ENCODE measurements at regions not wholly inside any gene's neighbourhood (a gene's known extent, or its start where the extent isn't known, plus 50 kb on each side); places are given as distances from the start of the nearest gene placed in this dataset.

- no TSS peak for BruUV-seq (replicated peaks)
- Histone ChIP-seq H3K9ac (ENCODE audit: control insufficient read depth, insufficient read depth, low read length) (no peak overlapping the region), H3K4me1 (ENCODE audit: control insufficient read depth, insufficient read depth, low read length) (no peaks in the 10 kb centered on the region), H3K27me3 (replicated peaks in 1 of 2; ENCODE audit: control insufficient read depth in 2 of 2, insufficient read depth in 2 of 2, low read length in 1 of 2) (no peaks in the 10 kb centered on the region), H3K4me2 (ENCODE audit: control insufficient read depth, insufficient read depth) (no peak overlapping the region), H4K20me1 (ENCODE audit: control insufficient read depth, insufficient read depth) (no peaks in the 10 kb centered on the region), H3K36me3 (ENCODE audit: control insufficient read depth in 2 of 2, insufficient read depth in 2 of 2, low read length in 1 of 2) (no peaks in the 10 kb centered on the region), H3K9me3 (replicated peaks; ENCODE audit: control insufficient read depth, insufficient read depth, low read length) (no peaks in the 10 kb centered on the region; the same call in 1 of the 3 replicates), H3K79me2 (ENCODE audit: control insufficient read depth, insufficient read depth, low read length) (no peaks in the 10 kb centered on the region), H2AFZ (ENCODE audit: control insufficient read depth, low read depth, low read length) (no peak overlapping the region), H3K27ac (ENCODE audit: control insufficient read depth, insufficient read depth) (no peak overlapping the region), H3K4me3 (no peak overlapping the region)
- DNase-seq (ENCODE audit: low read depth, low spot score) (no peak), FAIRE-seq (no peak), ATAC-seq (no peak)
- TF ChIP-seq POU2F2 (IDR thresholded peaks at IDR 0.05; ENCODE audit: borderline replicate concordance, low read depth, low read length) (no peak), REST (IDR thresholded peaks at IDR 0.05; ENCODE audit: low read depth, low read length) (no peak), SIX5 (IDR thresholded peaks at IDR 0.05; ENCODE audit: low read depth, low read length, severe bottlenecking) (no peak), CTCF (IDR thresholded peaks at IDR 0.05 in 2 of 3, conservative IDR thresholded peaks at IDR 0.05 in 1 of 3; ENCODE audit: control insufficient read depth in 2 of 3, extremely low read depth in 1 of 3, insufficient read depth in 1 of 3, low read depth in 3 of 3, low read length in 3 of 3) (no peak), ZSCAN29 (IDR thresholded peaks at IDR 0.05) (no peak), ESRRA (IDR thresholded peaks at IDR 0.05; ENCODE audit: low read length) (no peak), PBX3 (IDR thresholded peaks at IDR 0.05; ENCODE audit: insufficient replicate concordance, low read depth, low read length) (no peak), PAX8 (IDR thresholded peaks at IDR 0.05) (no peak), IRF4 (IDR thresholded peaks at IDR 0.05; ENCODE audit: low read depth, low read length) (no peak), SRF (IDR thresholded peaks at IDR 0.05; ENCODE audit: low read depth in 2 of 2, low read length in 2 of 2) (no peak), STAT1 (conservative IDR thresholded peaks at IDR 0.05) (no peak)
- ChIA-PET POLR2A (interaction anchor here (1.3 kb wide), 1 partner anchor 17 kb away, joined by 3 read pairs; no protein-coding TSS in a partner anchor), SMC1A (ENCODE audit: uncharacterized antibody, unreplicated experiment) (interaction anchor here (0.7 to 1.6 kb wide), 8 partner anchors 8 to 100 kb away, joined by 3 to 6 read pairs (median 4); no protein-coding TSS in a partner anchor), RAD21 (ENCODE audit: unreplicated experiment) (no interaction called here), CTCF (interaction anchor here (0.7 to 1.6 kb wide), 2 partner anchors 19 to 38 kb away, joined by 4 to 5 read pairs; no protein-coding TSS in a partner anchor)
- intact Hi-C loops (cut with micrococcal nuclease; ENCODE audit: unreplicated experiment) (no loop called here), in situ Hi-C loops (cut with MboI) (no loop called here)
- 0% methylated on average over 3 of the region's 3 CpGs for WGBS (ENCODE audit: insufficient coverage, insufficient replicate concordance, low lambda C conversion rate, missing lambda C conversion rate)
Measured at GRCh38 chr1:56113679-56114078, 465.7 kb downstream of the PLPP3 start.
